Activated naive CD8-positive, alpha-beta T cell (primary cell): ENCODE measurements at regions not wholly inside any gene's neighbourhood (a gene's known extent, or its start where the extent isn't known, plus 50 kb on each side); places are given as distances from the start of the nearest gene placed in this dataset.

Source experiments
- H3K27ac Mint-ChIP-seq: one replicate; pipeline ENCODE4 v1.8.0; 2021; ENCODE audit warnings: mixed read lengths
- H3K27me3 Mint-ChIP-seq: one replicate; pipeline ENCODE4 v1.8.0; 2021; ENCODE audit warnings: mixed read lengths
- H3K36me3 Mint-ChIP-seq: one replicate; pipeline ENCODE4 v1.8.0; 2021; ENCODE audit warnings: mixed read lengths
- H3K4me1 Mint-ChIP-seq: one replicate; pipeline ENCODE4 v1.8.0; 2021; ENCODE audit warnings: low read depth, mixed read lengths
- H3K4me3 Mint-ChIP-seq: one replicate; pipeline ENCODE4 v1.8.0; 2021; ENCODE audit warnings: mild to moderate bottlenecking, mixed read lengths
- H3K9me3 Mint-ChIP-seq: one replicate; pipeline ENCODE4 v1.8.0; 2021; ENCODE audit warnings: low read depth, mixed read lengths

DNA sequence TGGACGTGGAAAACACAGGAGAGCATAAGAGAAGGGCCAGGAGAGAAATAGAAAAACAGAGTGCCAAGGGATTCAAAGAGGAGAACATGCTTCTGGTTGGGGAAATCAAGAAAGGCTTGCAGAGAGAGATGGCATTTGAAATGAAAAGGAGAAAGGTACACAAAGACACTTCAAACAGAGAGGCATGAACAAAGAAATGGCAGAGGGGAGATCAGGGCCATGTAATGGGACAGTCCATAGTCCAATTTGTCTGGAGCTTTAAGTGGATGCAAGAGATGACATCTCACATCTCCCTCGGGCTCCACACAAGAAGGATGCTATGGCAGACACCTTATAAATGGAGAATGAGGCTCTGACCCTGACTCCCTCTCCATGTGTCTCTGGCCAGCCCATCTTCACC lies 331.1 kb downstream of the MLLT3 start:
- no peak overlapping the region for H3K27ac Mint-ChIP-seq
- peaks cover 5% of the 10 kb centered on the region for H3K36me3 Mint-ChIP-seq
- H3K27me3 Mint-ChIP-seq, result no peaks in the 10 kb centered on the region
- H3K4me3 Mint-ChIP-seq, result no peak overlapping the region
- H3K4me1 Mint-ChIP-seq, result peaks cover 12% of the 10 kb centered on the region
- peaks cover 8% of the 10 kb centered on the region for H3K9me3 Mint-ChIP-seq

- H3K27ac Mint-ChIP-seq, result no peak overlapping the region
- H3K4me3 Mint-ChIP-seq, result no peak overlapping the region
- H3K27me3 Mint-ChIP-seq, result no peaks in the 10 kb centered on the region
- H3K4me1 Mint-ChIP-seq, result peaks cover 18% of the 10 kb centered on the region
- peaks cover 5% of the 10 kb centered on the region for H3K36me3 Mint-ChIP-seq
- H3K9me3 Mint-ChIP-seq, result peaks cover 8% of the 10 kb centered on the region
Measured at GRCh38 chr9:20290257-20290656, 332.0 kb downstream of the MLLT3 start.

DNA sequence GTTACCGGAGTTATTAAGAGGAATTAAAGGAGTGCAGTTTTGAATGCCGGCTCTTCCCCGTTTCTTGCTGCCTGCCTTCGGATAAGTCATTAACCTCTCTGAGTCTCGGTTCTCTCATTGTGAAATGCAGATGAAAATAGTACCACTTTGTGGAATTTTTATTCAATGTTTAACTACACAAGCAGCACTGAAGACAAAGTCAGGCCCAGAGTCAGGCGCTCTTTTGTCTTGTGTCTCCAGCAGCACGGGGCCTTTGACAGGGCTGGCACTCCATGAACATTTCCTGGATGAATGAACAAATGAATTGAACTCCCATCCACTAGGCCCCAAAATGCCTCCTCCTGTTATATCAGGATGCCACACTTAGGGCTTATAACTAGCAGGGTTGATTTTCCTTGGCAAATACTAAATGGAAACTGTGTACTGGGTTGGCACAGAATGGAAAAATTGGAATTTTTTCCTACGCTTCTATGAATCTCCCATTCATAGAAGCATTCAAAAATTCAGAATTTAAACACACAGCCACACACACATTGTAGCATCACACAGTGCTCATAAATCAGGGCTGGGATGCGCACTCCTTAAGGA lies 332.8 kb downstream of the MLLT3 start:
- H3K36me3 Mint-ChIP-seq, result peaks cover 5% of the 10 kb centered on the region
- no peak overlapping the region for H3K27ac Mint-ChIP-seq
- H3K9me3 Mint-ChIP-seq, result peaks cover 8% of the 10 kb centered on the region
- peaks cover 19% of the 10 kb centered on the region for H3K4me1 Mint-ChIP-seq
- H3K27me3 Mint-ChIP-seq, result no peaks in the 10 kb centered on the region
- no peak overlapping the region for H3K4me3 Mint-ChIP-seq

DNA sequence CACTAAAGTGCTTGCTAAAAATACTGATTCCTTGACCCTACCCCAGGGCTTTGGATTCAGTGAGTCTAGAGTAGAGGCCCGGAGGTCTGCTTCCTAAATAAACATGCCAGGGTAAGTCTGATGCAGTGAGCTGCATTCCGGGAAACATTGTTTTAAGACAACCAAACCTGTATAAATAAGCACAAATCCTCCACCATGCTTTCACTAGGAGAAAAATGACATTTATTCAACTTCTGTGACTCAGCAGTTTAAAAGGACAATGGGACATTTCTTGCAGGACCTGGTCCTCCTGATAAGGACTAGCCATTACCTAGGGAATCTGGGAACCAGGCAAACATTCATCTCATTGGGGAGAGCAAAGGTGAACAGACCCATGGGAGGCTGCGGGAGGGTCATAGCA lies 335.3 kb downstream of the MLLT3 start:
- Mint-ChIP-seq H3K27me3 (no peaks in the 10 kb centered on the region), H3K9me3 (peaks cover 8% of the 10 kb centered on the region), H3K4me3 (no peak overlapping the region), H3K4me1 (peaks cover 19% of the 10 kb centered on the region), H3K27ac (no peak overlapping the region), H3K36me3 (peaks cover 5% of the 10 kb centered on the region)

DNA sequence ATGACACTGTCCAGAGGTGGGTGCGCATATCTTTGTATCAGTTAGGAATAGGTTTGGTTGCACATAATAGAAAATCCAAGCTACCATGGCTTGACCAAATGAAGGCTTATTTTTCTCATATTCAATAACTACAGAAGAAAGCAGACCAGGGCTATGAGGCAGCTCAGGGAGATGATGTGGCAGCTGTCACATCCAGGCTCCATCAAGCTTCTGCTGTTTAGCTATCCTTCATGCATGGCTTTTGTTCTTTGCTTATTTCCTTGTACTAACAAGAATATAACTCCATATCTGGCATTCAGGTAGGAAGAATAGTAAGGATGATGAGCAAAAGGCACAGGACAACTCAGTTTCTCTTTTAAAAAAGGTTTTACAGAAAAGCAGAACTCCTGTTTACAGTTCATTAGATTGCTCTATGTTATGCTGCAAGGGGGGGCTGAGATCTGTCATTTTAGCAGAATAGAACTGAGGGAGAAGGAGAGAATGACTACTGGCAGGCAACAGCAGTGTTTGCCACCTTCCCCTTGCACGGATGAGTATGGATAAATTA lies 336.1 kb downstream of the MLLT3 start:
- no peaks in the 10 kb centered on the region for H3K27me3 Mint-ChIP-seq
- peaks cover 3% of the 10 kb centered on the region for H3K36me3 Mint-ChIP-seq
- peaks cover 5% of the 10 kb centered on the region for H3K9me3 Mint-ChIP-seq
- H3K4me1 Mint-ChIP-seq, result peaks cover 19% of the 10 kb centered on the region
- no peak overlapping the region for H3K4me3 Mint-ChIP-seq
- H3K27ac Mint-ChIP-seq, result no peak overlapping the region

GRCh38 chr9:20284601-20285289 lies 337.6 kb downstream of the MLLT3 start:
- Mint-ChIP-seq H3K27me3 (no peaks in the 10 kb centered on the region), H3K36me3 (peaks cover 3% of the 10 kb centered on the region), H3K27ac (no peak overlapping the region), H3K4me3 (no peak overlapping the region), H3K4me1 (peaks cover 19% of the 10 kb centered on the region), H3K9me3 (peaks cover 5% of the 10 kb centered on the region)

DNA sequence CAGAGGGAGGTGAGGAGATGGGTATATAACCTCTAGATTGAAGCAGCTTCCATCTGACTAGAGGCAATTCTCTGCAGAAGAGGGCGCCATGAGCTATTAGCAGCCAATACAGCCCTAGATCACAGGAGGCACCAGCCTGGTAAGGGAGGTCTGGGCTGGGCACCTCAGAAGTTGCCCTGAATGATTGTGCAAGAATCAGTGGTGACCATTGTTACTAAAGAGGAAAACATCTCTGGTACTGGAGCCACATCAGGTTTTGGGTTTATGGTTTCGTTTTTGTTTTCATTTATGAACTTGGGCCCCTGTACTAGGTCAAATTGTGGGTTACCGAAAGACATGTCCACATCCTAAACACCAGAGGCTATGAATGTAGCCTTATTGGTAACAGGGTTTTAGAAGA lies 342.0 kb downstream of the MLLT3 start:
- Mint-ChIP-seq H3K27ac (no peak overlapping the region), H3K4me3 (no peak overlapping the region), H3K9me3 (peaks cover 9% of the 10 kb centered on the region), H3K27me3 (no peaks in the 10 kb centered on the region), H3K4me1 (peaks cover 1% of the 10 kb centered on the region), H3K36me3 (peaks cover 3% of the 10 kb centered on the region)

DNA sequence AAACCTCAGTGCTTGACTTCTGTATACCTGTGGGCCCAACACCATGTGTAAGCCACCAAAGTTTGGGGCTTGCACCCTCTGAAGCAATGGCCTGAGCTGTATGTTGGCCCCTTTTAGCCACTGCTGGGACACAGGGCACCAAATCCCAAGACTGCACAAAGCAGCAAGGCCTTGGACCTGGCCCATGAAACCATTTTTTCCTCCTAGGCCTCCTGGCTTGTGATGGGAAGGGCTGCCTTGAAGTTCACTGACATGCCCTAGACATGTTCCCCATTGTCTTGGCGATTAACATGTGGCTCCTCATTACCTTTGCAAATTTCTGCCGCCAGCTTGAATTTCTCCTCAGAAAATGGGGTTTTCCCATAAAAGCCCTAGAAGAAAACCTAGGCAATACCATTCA lies 345.5 kb downstream of the MLLT3 start:
- Mint-ChIP-seq H3K4me1 (peaks cover 2% of the 10 kb centered on the region), H3K4me3 (no peak overlapping the region), H3K27me3 (no peaks in the 10 kb centered on the region), H3K27ac (no peak overlapping the region), H3K36me3 (peaks cover 3% of the 10 kb centered on the region), H3K9me3 (peaks cover 9% of the 10 kb centered on the region)

DNA sequence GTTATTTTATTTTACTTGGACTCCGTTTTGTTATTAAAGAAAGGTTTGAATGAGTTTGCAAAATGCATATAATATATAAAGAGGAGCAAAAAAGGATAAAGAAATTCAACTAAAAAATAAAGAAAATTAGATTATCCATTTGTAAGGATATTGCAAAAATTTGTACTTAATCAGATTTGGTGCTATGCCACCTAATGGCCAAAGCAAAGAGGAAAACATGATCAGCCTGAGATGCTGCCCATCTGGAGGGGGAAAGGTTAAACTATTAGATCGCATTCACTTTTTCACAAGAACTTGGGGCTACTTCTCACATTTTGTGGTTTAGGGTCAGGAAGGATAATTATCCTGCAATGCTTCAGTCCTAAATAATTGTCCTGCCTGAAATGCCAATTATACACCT lies 350.6 kb downstream of the MLLT3 start:
- H3K4me3 Mint-ChIP-seq, result no peak overlapping the region
- no peaks in the 10 kb centered on the region for H3K9me3 Mint-ChIP-seq
- no peak overlapping the region for H3K27ac Mint-ChIP-seq
- H3K36me3 Mint-ChIP-seq, result peaks cover 2% of the 10 kb centered on the region
- H3K4me1 Mint-ChIP-seq, result peaks cover 24% of the 10 kb centered on the region
- no peaks in the 10 kb centered on the region for H3K27me3 Mint-ChIP-seq

GRCh38 chr9:20271096-20271495 lies 351.2 kb downstream of the MLLT3 start:
- no peak overlapping the region for H3K27ac Mint-ChIP-seq
- peaks cover 4% of the 10 kb centered on the region for H3K36me3 Mint-ChIP-seq
- H3K9me3 Mint-ChIP-seq, result peaks cover 6% of the 10 kb centered on the region
- no peaks in the 10 kb centered on the region for H3K27me3 Mint-ChIP-seq
- H3K4me1 Mint-ChIP-seq, result peaks cover 24% of the 10 kb centered on the region
- H3K4me3 Mint-ChIP-seq, result no peak overlapping the region

GRCh38 chr9:20270161-20270560 lies 352.1 kb downstream of the MLLT3 start:
- peaks cover 24% of the 10 kb centered on the region for H3K4me1 Mint-ChIP-seq
- H3K4me3 Mint-ChIP-seq, result no peak overlapping the region
- H3K36me3 Mint-ChIP-seq, result peaks cover 6% of the 10 kb centered on the region
- peaks cover 7% of the 10 kb centered on the region for H3K9me3 Mint-ChIP-seq
- no peak overlapping the region for H3K27ac Mint-ChIP-seq
- H3K27me3 Mint-ChIP-seq, result no peaks in the 10 kb centered on the region

GRCh38 chr9:20269620-20270019 lies 352.7 kb downstream of the MLLT3 start:
- Mint-ChIP-seq H3K4me3 (no peak overlapping the region), H3K4me1 (peaks cover 24% of the 10 kb centered on the region), H3K36me3 (peaks cover 6% of the 10 kb centered on the region), H3K27me3 (no peaks in the 10 kb centered on the region), H3K27ac (no peak overlapping the region), H3K9me3 (peaks cover 7% of the 10 kb centered on the region)

DNA sequence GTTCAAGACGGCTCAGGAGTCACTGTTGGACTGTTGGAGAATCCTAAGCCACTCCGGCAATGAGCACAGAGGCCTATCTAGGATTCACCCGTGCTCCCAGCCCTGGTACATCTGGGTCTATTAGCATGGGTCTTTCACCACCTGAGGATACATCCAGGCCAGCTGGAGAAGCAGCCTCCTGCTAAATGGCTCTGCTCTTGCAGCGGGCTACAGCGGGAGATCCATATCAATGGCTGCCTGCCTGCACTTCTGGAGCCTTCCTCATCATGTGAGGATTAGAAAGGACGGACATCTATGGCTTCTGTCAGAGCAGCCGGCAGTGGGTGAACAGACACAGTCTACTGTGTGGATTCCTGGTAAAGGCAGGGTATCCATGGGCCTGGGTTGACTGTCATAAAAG lies 357.4 kb downstream of the MLLT3 start:
- Mint-ChIP-seq H3K9me3 (peaks cover 7% of the 10 kb centered on the region), H3K36me3 (peaks cover 6% of the 10 kb centered on the region), H3K4me3 (no peak overlapping the region), H3K27ac (no peak overlapping the region), H3K27me3 (no peaks in the 10 kb centered on the region), H3K4me1 (peaks cover 9% of the 10 kb centered on the region)

DNA sequence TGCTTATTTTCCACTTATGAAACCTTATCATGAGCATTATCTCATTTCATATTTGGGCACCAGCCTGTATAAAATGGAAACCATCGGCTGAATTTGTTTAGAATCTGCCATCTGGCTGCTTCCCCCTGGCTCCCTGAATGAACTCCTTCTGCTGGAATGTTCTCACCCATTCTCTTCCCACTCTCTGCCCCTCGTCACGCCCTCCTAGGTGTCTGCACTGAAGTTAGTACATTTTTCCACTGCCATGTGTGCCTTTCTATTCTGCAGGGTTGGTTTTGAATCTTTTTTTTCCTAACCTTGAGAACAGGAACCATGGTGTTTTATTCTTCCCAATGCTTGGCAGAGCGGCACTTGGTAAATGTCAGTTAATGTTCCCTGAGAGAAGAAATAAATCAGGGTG lies 359.7 kb downstream of the MLLT3 start:
- Mint-ChIP-seq H3K27me3 (no peaks in the 10 kb centered on the region), H3K27ac (no peak overlapping the region), H3K4me3 (no peak overlapping the region)

GRCh38 chr9:20256284-20256948 lies 365.9 kb downstream of the MLLT3 start:
- Mint-ChIP-seq H3K36me3 (peaks cover 7% of the 10 kb centered on the region), H3K9me3 (no peaks in the 10 kb centered on the region), H3K4me1 (peaks cover 38% of the 10 kb centered on the region), H3K4me3 (no peak overlapping the region), H3K27ac (peak overlapping the region; percentile 18), H3K27me3 (no peaks in the 10 kb centered on the region)

More for the DNA sequence above, 359.7 kb downstream of the MLLT3 start:
- Mint-ChIP-seq H3K36me3 (peaks cover 3% of the 10 kb centered on the region), H3K9me3 (peaks cover 7% of the 10 kb centered on the region), H3K4me1 (peaks cover 3% of the 10 kb centered on the region)
